Astrocyte (in vitro differentiated cells and primary cell): ENCODE measurements at regions not wholly inside any gene's neighbourhood (a gene's known extent, or its start where the extent isn't known, plus 50 kb on each side); places are given as distances from the start of the nearest gene placed in this dataset.

Source experiments
- EZH2 ChIP-seq: IDR thresholded peaks from 2 replicates; pipeline ENCODE4 v1.6.1; 2012; ENCODE audit warnings: mild to moderate bottlenecking, low read length, inconsistent platforms; ENCODE audit not compliant: insufficient read depth
- TF ChIP-seq, protein P1 (sequence below): IDR thresholded peaks from 2 replicates; pipeline ENCODE4 v1.5.1; 2011; ENCODE audit warnings: low read depth, mild to moderate bottlenecking, inconsistent platforms, low read length, moderate library complexity; ENCODE audit not compliant: insufficient read depth

DNA sequence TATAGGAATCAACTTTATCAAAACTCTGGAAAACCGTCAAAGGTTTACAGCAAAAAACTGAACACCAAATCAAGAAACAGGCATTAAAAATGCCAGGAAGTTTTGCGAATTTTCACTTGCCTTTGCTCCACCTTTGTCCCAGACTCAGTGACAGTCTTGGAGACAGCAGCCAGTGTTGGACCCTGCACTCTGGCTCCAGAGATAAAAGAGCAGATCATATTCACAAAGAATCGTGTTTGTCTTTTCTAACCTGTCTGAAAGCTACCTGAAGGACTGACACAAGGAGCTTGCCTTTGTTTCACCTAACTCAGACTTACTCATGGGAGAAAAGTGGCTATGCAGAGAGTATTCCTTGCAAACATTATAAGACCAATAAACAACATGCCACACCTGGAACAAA lies 74.0 kb upstream of the TCF12 start:
- TF ChIP-seq, protein P1, sequence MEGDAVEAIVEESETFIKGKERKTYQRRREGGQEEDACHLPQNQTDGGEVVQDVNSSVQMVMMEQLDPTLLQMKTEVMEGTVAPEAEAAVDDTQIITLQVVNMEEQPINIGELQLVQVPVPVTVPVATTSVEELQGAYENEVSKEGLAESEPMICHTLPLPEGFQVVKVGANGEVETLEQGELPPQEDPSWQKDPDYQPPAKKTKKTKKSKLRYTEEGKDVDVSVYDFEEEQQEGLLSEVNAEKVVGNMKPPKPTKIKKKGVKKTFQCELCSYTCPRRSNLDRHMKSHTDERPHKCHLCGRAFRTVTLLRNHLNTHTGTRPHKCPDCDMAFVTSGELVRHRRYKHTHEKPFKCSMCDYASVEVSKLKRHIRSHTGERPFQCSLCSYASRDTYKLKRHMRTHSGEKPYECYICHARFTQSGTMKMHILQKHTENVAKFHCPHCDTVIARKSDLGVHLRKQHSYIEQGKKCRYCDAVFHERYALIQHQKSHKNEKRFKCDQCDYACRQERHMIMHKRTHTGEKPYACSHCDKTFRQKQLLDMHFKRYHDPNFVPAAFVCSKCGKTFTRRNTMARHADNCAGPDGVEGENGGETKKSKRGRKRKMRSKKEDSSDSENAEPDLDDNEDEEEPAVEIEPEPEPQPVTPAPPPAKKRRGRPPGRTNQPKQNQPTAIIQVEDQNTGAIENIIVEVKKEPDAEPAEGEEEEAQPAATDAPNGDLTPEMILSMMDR = no peak
- no peak for TF ChIP-seq EZH2
